ENCODE measurements at regions not wholly inside any gene's neighbourhood (a gene's known extent, or its start where the extent isn't known, plus 50 kb on each side); places are given as distances from the start of the nearest gene placed in this dataset.

DNA sequence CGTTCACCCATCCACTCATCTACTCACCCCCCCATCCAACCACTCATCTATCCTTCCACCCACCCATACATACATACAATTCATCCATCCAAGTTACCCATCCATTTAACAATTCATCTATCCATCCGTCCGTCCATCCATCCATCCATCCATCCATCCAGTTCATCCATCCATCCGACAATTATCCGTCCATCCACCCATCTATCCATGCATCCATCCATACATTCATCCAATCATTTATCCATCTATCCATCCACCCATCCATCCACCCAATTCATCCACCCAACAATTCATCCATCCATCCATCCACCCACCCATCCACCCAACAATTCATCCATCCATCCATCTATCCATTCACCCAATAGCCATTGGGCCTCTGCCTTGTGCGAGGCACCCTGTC lies 173.2 kb upstream of the MVB12B start:
- no peak for DNase-seq (ENCODE audit: low spot score)

DNA sequence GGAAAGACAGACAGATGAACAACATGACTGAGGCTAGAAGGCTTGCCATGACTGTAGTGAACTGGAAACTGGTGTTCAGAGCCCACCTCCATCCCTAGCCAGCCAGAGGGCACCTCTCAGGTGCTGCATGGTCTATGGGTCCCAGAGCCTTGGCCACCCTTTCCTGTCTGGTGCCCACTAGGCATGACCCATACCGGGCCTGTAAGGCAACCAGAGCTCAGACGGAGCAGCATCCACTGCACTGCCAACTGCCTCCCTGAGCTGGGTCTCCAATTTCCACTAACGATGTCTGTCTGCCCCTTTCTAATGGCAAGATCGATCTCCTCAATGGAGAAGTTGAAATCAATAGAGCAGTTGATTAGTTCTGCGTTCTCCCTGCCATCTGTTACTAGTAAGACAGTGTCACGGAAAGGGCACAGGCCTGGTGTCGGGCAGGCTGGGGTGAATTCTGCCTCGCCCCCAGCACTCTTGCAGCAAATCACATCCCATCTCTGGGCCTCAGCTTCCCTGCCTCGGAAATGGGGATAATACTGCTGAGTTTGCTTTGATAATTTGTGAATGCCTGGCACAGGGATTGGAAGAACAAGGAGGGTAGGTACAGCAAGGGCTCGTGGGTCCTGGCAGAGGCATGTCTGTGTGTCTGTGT lies 172.3 kb upstream of the MVB12B start:
- no peak for DNase-seq (ENCODE audit: low spot score)

DNA sequence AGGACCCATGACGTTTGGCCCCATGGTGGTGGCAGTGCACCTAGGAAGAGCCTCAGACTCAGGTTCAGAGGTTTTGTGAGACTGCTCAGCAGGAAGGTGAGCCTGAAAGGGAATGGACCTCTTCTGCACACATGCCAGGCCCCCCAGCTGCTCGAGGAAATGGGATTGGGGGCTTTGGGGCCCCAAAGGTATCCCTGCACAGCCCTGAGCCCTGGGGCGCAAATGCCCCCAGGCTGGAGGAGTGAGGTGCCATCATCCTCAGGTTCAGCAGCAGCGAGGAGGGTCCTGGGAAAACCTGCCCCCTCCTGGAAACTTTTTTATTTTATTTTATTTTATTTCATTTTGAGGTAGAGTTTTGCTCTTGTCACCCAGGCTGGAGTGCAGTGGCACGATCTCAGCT lies 171.8 kb upstream of the MVB12B start:
- DNase-seq (ENCODE audit: low spot score): no peak

DNA sequence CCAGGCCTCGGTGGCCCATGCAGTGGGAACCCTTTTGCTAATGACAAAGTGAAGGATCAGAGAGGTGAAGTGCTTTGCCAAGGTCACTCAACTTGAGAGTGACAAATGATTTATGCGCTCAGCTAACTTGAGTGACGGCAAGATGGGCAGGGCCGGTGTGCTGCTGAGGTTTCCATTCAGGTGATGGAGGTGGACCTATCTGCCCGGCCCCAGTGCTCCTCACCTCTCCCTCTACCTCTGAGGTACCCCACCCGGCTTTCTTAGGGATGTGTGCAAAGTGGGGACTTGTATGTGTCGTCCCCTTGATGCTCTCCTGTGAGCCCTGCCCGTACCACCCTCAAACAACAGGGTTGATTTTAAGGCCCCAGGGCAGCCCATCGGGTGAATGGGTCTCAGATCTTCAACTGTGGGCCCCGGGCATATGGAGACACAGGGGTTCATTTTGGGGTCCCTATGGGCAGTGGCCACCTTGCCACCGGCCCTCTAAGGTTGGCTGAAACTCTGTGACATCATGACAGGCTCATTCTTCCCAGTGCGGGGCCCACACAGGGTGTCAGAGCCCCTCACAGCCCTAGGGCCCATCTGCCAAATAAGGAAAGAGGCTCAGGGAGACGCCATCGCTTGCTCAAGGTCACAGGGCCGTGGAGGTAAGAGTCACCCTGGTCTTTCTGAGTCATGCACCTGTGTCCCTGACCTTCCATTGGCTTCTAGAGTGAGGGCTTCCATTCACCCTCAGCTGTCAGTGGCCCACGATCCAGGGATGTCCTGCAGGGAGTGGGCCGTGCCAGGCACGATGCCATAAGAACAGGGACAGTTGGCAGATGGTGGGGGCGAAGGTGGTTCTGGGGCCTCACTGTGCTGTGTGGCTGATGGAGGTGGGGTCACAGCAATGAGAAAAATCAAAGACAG lies 170.6 kb upstream of the MVB12B start:
- DNase-seq (ENCODE audit: low spot score): no peak

DNA sequence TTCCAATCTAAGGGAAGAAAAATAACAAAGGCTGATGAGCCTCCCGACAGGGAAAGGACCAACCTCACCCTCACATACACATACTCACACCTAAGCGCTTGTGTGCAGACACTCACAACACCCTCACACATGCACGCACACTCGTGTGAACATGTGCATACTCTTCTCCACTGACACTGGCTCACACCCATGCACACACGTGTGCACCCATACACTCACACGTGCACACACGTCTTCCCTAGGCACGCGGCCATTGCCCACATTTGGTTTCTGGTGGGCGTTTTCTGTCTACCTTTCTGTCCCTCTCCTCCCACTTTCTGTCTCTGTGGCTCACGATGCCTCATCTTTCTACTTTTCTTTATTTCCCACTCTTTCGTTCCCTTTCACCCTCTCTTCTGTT lies 169.7 kb upstream of the MVB12B start:
- no peak for DNase-seq (ENCODE audit: low spot score)

DNA sequence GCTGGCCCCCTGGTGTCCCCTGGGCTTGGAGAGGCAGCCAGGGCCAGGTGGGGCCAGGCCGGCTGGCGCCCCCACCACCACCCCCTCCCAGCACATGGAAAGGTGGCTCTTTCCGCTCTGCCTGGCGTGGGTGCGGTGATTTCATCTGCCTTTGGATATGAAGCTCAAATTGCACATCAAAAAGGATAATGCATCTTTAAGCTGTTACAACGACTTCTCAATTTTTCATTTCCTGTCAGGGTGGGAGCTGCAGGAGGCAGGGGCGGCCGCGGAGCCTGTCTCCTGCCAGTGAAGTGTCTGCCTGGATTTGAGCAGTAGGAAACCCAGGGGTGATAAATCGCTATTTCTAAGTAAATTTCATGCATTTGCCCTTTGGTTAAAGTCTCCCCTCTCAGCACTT lies 169.2 kb upstream of the MVB12B start:
- DNase-seq (ENCODE audit: low spot score): no peak

DNA sequence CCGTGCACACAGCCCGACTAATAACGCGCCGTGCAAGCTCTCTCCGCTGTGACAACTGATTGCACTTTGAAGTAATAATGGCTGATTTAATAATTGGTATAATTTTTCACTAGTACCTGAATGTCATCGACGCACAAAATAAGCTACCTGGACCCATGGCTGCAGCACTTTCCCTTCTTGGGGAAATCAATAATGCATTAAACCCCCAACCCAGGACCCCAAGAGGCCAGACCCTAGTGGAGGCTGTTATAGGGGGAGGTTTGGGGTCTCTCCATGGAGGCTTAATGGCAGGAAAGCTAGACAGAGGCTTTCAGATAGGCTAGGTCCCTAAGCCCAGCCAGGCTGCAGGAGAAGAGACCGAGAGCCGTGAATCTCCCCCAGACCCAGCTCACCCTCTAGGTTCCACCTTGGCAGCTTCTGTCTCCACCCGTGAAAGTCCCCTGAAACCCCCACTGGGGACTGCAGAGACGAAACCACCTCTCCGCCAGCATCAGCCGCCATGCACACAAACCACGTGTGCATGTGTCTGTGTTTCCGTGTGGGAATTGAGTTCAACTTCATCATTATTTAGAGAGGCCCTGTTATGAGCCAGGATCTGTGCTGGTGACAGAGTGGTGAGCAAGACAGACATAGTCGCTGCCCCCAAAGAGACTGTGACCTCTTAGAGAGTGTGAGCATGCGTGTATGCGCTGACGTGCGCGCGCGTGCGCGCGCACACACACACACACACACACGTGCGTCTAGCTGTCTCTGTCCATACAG lies 168.6 kb upstream of the MVB12B start:
- no peak for DNase-seq (ENCODE audit: low spot score)

DNA sequence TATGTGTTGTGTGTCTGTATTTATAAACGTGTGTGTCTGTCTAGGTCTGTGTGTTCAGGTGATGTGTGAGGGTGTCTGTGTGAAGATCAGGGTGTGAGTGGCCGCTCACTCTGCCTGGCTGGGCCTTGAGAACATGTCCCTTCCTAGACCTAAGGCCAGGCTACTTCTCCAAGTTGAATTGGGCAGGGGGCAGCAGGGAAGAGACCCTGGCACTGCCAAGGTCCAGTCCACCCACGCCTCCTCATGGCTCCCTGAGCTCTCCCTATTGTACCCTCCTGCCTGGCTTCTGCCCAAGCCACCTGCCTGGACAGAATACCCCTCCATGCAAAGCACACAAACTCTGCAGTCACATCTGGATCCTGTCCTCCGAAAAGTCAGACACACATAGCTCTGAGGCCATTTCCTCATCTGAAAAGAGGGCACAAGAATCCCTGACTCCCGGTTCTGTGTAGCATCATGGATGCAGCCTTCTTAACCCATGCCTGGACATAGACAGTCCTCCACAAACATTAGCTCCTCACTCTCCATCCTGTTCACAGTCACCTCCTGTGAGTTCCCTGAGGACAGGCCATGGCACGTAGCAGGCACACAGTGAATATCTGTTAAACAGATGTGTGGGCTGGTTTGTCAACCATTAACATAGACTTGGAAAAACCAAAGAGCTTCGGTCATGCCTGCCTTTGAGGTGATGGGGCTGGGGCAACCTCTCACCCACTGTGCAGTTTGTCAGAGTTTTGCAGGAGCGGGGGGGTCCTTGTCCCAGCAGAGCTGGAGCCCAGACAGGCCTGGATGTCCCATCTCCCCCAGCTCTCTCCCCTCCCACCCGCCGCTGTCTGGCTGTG lies 167.8 kb upstream of the MVB12B start:
- no peak for DNase-seq (ENCODE audit: low spot score)

DNA sequence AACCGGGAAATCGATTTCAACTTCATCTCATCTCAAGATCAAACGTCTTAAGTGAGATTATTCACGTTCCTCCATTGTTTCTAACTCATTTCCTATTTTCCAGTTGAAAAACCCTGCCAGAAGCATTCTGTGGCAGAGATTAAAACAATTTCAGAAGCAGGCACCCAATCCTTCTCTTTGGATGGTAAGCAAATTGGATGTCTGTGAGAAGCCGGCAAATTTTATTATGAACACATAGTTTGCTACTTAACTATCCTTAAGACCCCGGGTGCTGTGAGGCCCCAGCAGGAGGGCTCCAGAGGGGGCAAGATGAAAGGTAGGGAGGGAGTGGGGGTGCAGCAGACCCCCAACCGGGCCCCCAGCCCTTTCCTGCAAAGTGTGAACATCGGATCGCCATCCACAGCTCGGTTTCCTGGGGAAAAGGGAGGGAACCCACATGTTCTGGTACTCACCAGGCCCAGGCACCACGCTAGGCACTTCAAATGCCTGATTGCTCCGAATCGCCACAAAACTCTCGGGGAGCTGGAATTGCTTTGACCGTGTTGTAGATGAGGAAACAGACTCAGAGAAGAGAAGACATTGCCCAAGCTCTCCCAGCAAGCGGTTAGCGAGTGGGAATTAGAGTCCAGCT lies 167.1 kb upstream of the MVB12B start:
- DNase-seq (ENCODE audit: low spot score): no peak

DNA sequence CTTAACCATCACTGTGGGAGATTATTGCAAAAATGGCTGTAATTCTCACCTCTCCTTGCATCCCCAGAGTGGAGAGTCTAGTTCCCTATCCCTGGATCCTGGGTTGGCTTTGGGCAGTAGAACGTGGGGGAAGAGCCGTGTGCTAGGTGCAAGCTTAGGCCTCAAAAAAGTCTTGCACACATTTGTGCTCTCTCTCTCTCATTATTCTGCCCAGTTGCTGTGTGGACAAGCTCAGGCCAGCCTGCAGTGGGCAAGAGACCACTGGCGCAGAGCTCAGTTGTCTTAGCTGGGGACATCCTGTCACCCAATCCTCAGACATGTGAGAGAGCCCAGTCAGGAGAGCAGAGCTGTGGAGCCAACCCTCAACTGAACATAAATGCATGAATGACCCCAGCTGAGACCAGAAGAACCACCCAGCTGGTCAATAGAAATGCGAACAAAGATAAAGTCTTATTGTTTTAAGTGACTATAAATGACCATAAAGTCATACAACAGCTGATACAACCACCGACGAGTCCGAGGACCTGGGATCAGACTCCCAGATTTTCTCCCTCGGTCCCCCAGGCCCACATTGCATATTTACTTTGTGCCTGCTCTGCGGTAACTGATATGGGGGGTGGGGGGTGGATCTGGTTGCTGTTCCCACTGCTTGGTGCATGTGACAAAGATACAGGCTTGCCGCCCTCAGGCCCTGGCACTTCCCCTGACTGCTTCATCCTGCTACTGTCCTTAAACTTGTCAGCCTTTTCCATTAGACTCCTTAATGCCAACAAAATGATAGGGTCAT lies 166.4 kb upstream of the MVB12B start:
- no peak for DNase-seq (ENCODE audit: low spot score)

DNA sequence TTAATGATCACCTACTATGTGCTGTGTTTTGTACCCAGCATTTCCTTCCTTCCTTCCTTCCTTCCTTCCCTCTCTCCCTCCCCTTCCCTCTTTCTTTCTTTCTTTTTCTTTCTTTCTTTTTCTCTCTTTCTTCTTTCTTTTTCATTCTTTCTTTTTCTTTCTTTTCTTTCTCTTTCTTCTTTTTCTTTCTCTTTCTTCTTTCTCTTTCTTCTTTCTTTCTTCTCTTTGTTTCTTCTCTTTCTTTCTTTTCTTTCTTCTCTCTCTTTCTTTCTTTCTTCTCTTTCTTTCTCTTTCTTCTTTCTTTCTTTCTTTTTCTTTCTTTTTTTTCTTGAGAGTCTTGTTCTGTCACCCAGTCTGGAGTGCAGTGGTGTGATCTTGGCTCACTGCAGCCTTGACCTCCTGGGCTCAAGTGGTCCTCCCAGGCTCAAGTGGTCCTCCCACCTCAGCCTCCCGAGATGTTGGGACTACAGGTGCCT lies 165.7 kb upstream of the MVB12B start:
- no peak for DNase-seq (ENCODE audit: low spot score)

DNA sequence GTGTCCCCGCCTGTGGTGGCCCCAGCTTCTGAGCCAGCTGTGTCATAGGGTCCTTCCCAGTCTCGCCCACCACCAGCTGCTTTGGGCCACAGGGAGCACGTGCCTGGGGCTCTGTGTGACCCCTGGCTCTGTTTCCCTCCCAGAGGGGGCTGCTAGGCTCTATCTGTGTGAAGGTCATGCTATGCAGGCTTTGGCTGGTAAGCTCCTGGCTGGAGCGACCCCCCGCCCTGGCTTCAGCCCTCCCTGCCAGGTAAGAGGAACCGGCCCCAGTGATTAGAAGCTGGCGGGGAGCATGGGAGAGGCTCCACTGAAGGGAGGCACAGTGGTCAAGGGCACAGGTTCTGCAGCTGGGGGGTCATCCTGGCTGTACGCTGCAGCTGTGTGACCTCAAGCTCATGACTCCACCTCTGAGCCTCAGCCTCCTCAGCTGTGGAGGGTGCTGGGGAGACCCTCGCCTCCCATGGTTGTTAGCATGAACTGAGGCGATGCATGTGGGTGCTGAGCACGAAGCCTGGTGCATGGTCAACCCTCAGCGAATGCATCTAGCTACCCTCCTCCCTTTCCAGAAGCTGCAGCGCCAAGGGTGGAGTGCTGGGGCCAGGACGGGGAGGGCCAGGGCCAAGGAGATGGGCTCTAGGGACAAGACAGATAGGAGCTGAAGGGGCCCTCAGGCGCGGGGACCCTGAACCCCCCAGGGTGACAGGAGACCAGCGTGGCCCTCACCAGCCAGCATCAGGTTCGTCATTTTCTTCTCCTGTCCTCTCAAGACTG lies 163.8 kb upstream of the MVB12B start:
- DNase-seq (ENCODE audit: low spot score): no peak

DNA sequence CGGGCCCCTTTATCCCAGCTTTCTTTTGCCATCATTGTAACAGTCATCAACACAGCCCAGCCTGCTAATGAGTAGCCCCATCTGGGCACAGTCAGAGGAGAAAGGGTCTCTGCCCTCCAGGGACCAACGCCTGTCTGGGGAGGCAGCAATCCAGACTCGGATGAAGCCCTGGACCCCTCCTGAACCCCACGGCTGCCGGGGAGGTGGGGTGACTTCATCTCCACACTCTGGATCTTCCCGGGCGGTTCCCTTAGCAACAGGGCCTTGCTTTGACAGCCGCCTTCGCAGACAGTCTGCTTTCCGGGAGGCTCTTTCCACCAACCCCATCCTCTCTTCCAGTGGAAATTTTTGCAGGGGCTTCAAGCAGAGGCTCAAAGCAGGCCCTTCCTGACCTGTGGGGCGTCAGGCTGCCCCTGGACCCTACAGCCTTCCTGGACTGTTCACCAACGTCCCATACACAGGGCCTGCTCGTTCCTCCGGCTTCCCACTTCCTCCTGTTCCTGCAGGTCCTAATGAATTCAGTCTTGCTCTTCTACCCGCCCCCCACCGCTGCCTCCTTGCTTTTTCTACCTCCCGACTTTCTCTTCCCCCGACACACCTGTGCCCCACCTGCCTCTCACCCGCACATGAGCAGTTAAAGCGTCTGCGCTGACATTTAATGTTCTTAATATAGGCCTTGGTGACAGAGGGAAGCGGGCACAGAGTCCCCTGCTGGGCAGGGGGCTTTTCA lies 161.7 kb upstream of the MVB12B start:
- no peak for DNase-seq (ENCODE audit: low spot score)

DNA sequence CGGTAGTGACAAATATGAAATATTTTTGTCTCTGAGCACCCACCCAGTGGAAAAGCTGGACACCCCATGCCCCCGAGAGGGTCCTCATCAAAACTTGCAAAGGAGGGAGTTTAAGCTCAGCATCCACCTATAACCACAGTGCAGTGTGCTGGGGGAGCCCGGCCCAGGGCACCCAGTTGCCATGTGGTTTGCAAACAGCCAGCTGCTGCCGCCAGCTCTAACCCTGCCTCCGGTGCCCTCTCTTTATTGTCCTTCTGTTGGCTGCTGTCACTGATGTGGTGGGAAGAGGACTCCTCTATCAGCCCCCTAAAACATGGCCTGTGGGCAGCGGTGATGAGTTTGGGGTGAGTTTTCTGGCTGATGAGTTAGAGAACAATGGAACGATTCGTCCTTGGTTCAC lies 160.9 kb upstream of the MVB12B start:
- DNase-seq (ENCODE audit: low spot score): no peak

DNA sequence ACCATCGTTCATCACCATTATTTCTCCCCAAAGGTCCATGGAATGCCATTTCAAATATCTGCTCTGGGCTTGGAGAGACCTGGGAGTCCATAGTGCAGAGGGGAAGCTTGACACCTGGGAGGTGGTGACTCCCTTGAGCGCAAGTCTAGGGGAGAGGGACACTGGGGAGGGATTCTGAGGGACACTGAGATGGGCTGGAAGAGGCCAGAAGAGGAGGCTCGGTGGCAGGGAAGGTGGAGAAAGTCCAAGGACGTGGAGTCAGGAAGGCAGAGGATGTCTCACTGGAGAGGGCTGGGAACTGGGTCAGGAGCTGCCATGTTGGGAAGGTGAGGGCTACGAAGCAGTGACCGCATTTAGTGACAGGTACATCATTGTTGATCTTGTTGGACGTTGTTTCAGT lies 160.3 kb upstream of the MVB12B start:
- DNase-seq (ENCODE audit: low spot score): no peak

DNA sequence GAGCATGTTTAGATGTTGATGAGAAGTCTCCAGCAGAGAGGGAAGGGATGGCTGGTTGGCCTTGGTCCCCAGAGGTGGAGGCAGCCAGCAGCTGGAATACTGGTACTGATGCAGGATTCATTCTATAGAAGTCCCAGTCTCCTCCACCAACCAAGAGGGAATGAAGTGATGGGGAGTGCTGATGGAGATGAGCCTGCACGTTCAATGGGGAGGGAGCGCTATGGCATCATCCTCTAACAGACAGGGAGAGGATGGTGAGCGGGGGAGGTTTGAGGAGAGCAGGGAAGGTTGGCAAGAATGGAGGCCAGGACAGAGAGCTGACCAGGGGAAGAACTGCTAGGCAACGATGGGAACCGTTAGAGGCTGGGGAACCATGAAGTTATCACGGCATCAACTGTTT lies 159.8 kb upstream of the MVB12B start:
- no peak for DNase-seq (ENCODE audit: low spot score)

DNA sequence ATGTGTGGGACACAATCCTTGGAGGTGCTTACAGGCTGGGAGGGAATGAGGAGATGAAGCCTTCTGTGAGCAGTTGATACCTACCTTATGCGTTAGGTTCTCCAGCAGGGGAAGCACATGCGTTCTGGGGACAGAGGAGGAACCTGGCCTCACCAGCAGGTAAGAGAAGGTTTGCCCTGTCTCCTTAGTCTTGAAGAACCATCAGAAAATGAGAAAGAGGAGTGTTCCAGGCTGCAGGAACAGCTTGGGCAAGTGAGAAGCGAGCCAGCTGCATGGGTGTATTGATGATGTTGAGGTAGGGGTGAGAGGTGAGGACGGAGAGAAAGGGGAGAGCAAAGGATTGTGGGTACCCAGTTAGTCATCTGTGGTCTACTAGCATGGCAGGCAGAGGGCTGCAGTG lies 156.9 kb upstream of the MVB12B start:
- DNase-seq (ENCODE audit: low spot score): no peak

DNA sequence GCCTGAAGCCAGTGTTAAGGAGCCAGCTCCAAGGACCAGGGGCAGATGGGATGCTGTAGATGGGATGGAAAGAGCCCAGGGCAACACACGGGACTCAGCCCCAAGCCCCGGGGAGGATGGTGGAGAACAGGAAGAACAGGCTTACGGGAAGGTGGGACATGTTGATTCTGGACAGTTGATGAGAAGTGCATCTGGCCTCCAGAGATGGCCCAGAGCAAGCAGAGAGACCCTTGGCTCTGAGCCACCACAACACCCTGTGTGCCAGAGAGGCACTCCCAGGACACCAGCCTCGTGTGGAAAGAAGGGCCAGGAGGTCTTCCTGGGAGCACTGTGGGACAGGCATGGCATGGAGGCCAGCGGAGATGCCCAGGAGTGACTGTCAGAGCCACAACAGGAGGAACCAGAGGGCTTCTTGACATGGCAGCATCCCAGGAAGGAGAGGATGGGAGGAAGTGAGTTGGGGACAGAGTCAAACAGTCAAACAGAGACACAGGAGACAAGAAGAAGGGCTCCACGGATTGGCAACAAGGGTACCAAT lies 156.3 kb upstream of the MVB12B start:
- no peak for DNase-seq (ENCODE audit: low spot score)

DNA sequence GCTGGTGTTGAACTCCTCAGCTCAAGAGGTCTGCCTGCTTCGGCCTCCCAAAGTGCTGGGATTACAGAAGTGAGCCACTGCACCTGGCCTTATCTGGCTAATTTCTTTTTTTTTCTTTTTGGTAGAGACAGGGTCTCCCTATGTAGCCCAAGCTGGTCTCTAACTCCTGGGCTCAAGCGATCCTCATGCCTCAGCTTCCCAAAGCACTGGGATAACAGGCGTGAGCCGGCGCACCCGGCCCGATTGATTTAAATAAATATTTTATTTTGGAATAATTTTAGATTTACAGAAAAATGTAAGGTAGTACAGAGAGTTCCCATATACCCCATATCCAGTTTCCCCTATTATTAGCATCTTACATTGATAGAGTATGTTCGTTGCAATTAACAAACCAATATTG lies 155.0 kb upstream of the MVB12B start:
- no peak for DNase-seq (ENCODE audit: low spot score)
